Transverse colon (tissue), 4 donors: ENCODE measurements at regions not wholly inside any gene's neighbourhood (a gene's known extent, or its start where the extent isn't known, plus 50 kb on each side); places are given as distances from the start of the nearest gene placed in this dataset.

Experiments used
- DNase-seq: peaks from one replicate; pipeline ENCODE4 v3.0.0-alpha.2; 2019
- H3K27ac ChIP-seq, 4 donors: fragments of 200-600 bp; sonication (generic); 2 replicates each; pipeline ENCODE4 v1.5.1; 2016 to 2018; ENCODE audit warnings: inconsistent platforms in 4 of 4
- H3K27me3 ChIP-seq: fragments of 200-600 bp; sonication (generic); 2 replicates; pipeline ENCODE4 v1.5.1; 2017; ENCODE audit warnings: inconsistent platforms
- H3K36me3 ChIP-seq, 4 donors: fragments of 200-600 bp; sonication (generic); 2 replicates each; pipeline ENCODE4 v1.5.1; 2017 to 2019; ENCODE audit warnings: inconsistent platforms in 4 of 4
- H3K4me1 ChIP-seq, 4 donors: fragments of 200-600 bp; sonication (generic); 2 replicates each; pipeline ENCODE4 v1.5.1; 2017 to 2020; ENCODE audit warnings: inconsistent platforms in 4 of 4
- H3K4me3 ChIP-seq, 4 donors: fragments of 200-600 bp; sonication (generic); 1 replicate in 1 of 4; 2 replicates in 3 of 4; pipeline versions ENCODE4 v1.5.1 to v1.6.1; 2017 to 2019; ENCODE audit warnings: inconsistent platforms in 4 of 4
- H3K9me3 ChIP-seq, 2 donors: fragments of 200-600 bp; sonication (generic); 2 replicates each; pipeline ENCODE4 v1.5.1; 2017 to 2019; ENCODE audit warnings: inconsistent platforms in 2 of 2
- EP300 ChIP-seq: sonication (generic); formaldehyde crosslinking; IDR thresholded peaks from one replicate; pipeline ENCODE4 v1.6.1; 2017; ENCODE audit warnings: antibody characterized with exemption, low read depth
- POLR2A ChIP-seq: fragments of 450-650 bp; IDR thresholded peaks from one replicate; pipeline ENCODE4 v1.6.1; 2016; ENCODE audit warnings: antibody characterized with exemption, mild to moderate bottlenecking, moderate library complexity
- POLR2AphosphoS5 ChIP-seq, 3 donors: sonication (generic); formaldehyde crosslinking; IDR thresholded peaks; one replicate each; pipeline ENCODE4 v1.6.1; 2016; ENCODE audit warnings: antibody characterized with exemption in 3 of 3
- WGBS, 2 donors: methylation state at CpG; one replicate each; pipeline ENCODE4 v1.1.5; 2018; ENCODE audit warnings: low coverage in 1 of 2; 5-methylcytosine and 5-hydroxymethylcytosine counted together
- in situ Hi-C, 4 donors: fragments of 200-750 bp; cut with MboI; loops; one replicate each; pipeline versions ENCODE4 v1.15.0 to v1.15.1; 2017; ENCODE audit warnings: low sequenced_read_pairs in 3 of 4, low pct_ligation_motif_present in 1 of 4, low pct_unique_long_range_greater_than_20kb in 1 of 4
- intact Hi-C: fragments of 100-400 bp; cut with DNase I; formaldehyde crosslinking; loops from one replicate; pipeline ENCODE4 v1.15.1; 2023; ENCODE audit warnings: low total_unique reads
- TF ChIP-seq, protein P1 (sequence below), 5 experiments: fragments of 200-600 bp in 3 of 5; fragments of 450-650 bp in 2 of 5; sonication (generic) in 3 of 5; IDR thresholded peaks; 1 replicate in 2 of 5; 2 replicates in 3 of 5; pipeline ENCODE4 v1.5.1; 2016 to 2017; ENCODE audit warnings: antibody characterized with exemption in 5 of 5, inconsistent platforms in 3 of 5, mild to moderate bottlenecking in 2 of 5, moderate library complexity in 1 of 5

- H3K4me3 ChIP-seq = no peak overlapping the region
- intact Hi-C loops (no loop called here), in situ Hi-C loops (no loop called here)
- H3K4me1 ChIP-seq = peaks cover 0 to 9% (median 2%) of the 10 kb centered on the region in 4 donors
- no peaks in the 10 kb centered on the region for H3K9me3 ChIP-seq
- H3K36me3 ChIP-seq = no peaks in the 10 kb centered on the region
- 70 to 81% methylated on average over 2 to 10 of the region's 10 CpGs for WGBS, 2 donors
- H3K27me3 ChIP-seq = no peaks in the 10 kb centered on the region
- TF ChIP-seq POLR2AphosphoS5 (IDR thresholded peaks at IDR 0.05) = no peak
- TF ChIP-seq, protein P1, sequence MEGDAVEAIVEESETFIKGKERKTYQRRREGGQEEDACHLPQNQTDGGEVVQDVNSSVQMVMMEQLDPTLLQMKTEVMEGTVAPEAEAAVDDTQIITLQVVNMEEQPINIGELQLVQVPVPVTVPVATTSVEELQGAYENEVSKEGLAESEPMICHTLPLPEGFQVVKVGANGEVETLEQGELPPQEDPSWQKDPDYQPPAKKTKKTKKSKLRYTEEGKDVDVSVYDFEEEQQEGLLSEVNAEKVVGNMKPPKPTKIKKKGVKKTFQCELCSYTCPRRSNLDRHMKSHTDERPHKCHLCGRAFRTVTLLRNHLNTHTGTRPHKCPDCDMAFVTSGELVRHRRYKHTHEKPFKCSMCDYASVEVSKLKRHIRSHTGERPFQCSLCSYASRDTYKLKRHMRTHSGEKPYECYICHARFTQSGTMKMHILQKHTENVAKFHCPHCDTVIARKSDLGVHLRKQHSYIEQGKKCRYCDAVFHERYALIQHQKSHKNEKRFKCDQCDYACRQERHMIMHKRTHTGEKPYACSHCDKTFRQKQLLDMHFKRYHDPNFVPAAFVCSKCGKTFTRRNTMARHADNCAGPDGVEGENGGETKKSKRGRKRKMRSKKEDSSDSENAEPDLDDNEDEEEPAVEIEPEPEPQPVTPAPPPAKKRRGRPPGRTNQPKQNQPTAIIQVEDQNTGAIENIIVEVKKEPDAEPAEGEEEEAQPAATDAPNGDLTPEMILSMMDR (IDR thresholded peaks at IDR 0.05) = no peak
- TF ChIP-seq EP300 = no peak
- TF ChIP-seq POLR2A = no peak
- no peak overlapping the region for H3K27ac ChIP-seq
- no peak for DNase-seq
Measured at GRCh38 chr1:239819756-239820250, 271.9 kb upstream of the FMN2 start.

DNA sequence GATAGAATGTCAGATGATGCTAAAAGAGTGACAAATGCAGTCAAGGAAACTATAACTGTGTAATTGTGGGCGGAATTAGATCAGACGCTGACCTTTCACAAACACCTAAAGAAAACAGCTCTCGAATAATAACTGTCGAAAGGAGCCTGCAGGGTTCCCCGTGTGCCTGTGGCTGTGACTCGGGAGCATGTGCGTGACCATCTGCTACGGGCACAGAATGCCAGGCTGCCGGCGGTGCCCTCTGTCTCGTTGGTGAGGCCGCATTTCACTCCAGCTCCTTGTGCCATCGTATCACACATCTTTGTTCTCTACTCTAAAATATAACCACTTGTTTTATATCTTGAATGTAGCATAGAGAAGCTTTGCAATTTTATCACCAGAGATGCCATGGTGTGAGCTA lies 267.8 kb upstream of the FMN2 start:
- intact Hi-C loops = no loop called here
- Histone ChIP-seq H3K27ac (no peak overlapping the region), H3K9me3 (no peaks in the 10 kb centered on the region), H3K4me3 (no peak overlapping the region), H3K27me3 (no peaks in the 10 kb centered on the region), H3K36me3 (no peaks in the 10 kb centered on the region), H3K4me1 (no peaks in the 10 kb centered on the region)
- DNase-seq = no peak
- 86 to 94% methylated on average over 13 of the region's 13 CpGs for WGBS, 2 donors
- in situ Hi-C loops = no loop called here
- TF ChIP-seq, protein P1 (IDR thresholded peaks at IDR 0.05) = no peak
- TF ChIP-seq EP300 (no peak), POLR2AphosphoS5 (IDR thresholded peaks at IDR 0.05) (no peak), POLR2A (no peak)

GRCh38 chr1:239826211-239826610 lies 265.5 kb upstream of the FMN2 start:
- no peak overlapping the region for H3K27ac ChIP-seq
- H3K9me3 ChIP-seq = no peaks in the 10 kb centered on the region
- WGBS, 2 donors = 71 to 80% methylated on average over 5 of the region's 5 CpGs
- no peaks in the 10 kb centered on the region for H3K27me3 ChIP-seq
- no peak for TF ChIP-seq EP300
- TF ChIP-seq, protein P1 (IDR thresholded peaks at IDR 0.05) = no peak
- no peak for TF ChIP-seq POLR2AphosphoS5 (IDR thresholded peaks at IDR 0.05)
- TF ChIP-seq POLR2A = no peak
- no peaks in the 10 kb centered on the region for H3K36me3 ChIP-seq
- no peak overlapping the region for H3K4me3 ChIP-seq
- in situ Hi-C loops (no loop called here), intact Hi-C loops (no loop called here)
- H3K4me1 ChIP-seq = no peaks in the 10 kb centered on the region
- no peak for DNase-seq

DNA sequence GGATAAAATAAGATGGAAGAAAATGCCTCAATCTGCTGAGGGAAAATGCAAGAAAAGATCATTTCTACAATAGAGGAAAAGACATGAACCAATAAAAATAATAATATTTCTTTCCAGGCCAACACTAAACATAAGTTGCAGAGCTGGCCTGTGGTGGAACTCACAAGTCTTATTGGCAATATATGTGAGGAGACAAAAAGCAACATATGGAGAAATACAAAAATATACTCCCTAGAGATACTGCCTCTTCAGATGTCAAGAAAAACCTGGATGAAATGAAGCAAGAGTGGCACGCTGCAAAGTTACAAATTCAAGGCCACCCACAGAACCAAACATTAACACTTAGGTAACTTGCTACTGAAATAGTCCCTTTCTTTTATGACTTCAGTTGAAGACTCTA lies 264.9 kb upstream of the FMN2 start:
- Histone ChIP-seq H3K4me3 (no peak overlapping the region), H3K27me3 (no peaks in the 10 kb centered on the region), H3K36me3 (no peaks in the 10 kb centered on the region), H3K27ac (no peak overlapping the region), H3K4me1 (no peaks in the 10 kb centered on the region), H3K9me3 (no peaks in the 10 kb centered on the region)
- intact Hi-C loops (no loop called here), in situ Hi-C loops (no loop called here)
- WGBS, 2 donors = 84% methylated on average over 1 of the region's 1 CpG; no CpG with 5 or more reads in 1 of the 2 donors
- no peak for DNase-seq
- TF ChIP-seq, protein P1 (IDR thresholded peaks at IDR 0.05) = no peak
- no peak for TF ChIP-seq POLR2A
- TF ChIP-seq EP300 = no peak
- no peak for TF ChIP-seq POLR2AphosphoS5 (IDR thresholded peaks at IDR 0.05)
